C4-2B (cell line): ENCODE measurements at regions not wholly inside any gene's neighbourhood (a gene's known extent, or its start where the extent isn't known, plus 50 kb on each side); places are given as distances from the start of the nearest gene placed in this dataset.

Source experiments
- H3K27ac ChIP-seq: fragments of 450-650 bp; 2 replicates; pipeline ENCODE4 v1.5.1; 2017
- CTCF ChIP-seq: fragments of 450-650 bp; conservative IDR thresholded peaks from 2 replicates; pipeline ENCODE4 v1.5.1; 2017; ENCODE audit warnings: mild to moderate bottlenecking
- ZFX ChIP-seq: fragments of 450-650 bp; IDR thresholded peaks from 2 replicates; pipeline ENCODE4 v1.6.1; 2017

- no peak overlapping the region for H3K27ac ChIP-seq
- TF ChIP-seq CTCF (no peak), ZFX (no peak)
These were observed 229.9 kb upstream of the MKLN1 start for GRCh38 chr7:131097662-131098376.

GRCh38 chr7:131098527-131098926 is 229.1 kb upstream of the MKLN1 start:
- TF ChIP-seq CTCF (no peak), ZFX (no peak)
- H3K27ac ChIP-seq = no peak overlapping the region

- TF ChIP-seq CTCF (no peak), ZFX (no peak)
- H3K27ac ChIP-seq = no peak overlapping the region
These were observed 227.2 kb upstream of the MKLN1 start for GRCh38 chr7:131100357-131101054.

GRCh38 chr7:131103997-131104396 is 223.7 kb upstream of the MKLN1 start:
- no peak overlapping the region for H3K27ac ChIP-seq

DNA sequence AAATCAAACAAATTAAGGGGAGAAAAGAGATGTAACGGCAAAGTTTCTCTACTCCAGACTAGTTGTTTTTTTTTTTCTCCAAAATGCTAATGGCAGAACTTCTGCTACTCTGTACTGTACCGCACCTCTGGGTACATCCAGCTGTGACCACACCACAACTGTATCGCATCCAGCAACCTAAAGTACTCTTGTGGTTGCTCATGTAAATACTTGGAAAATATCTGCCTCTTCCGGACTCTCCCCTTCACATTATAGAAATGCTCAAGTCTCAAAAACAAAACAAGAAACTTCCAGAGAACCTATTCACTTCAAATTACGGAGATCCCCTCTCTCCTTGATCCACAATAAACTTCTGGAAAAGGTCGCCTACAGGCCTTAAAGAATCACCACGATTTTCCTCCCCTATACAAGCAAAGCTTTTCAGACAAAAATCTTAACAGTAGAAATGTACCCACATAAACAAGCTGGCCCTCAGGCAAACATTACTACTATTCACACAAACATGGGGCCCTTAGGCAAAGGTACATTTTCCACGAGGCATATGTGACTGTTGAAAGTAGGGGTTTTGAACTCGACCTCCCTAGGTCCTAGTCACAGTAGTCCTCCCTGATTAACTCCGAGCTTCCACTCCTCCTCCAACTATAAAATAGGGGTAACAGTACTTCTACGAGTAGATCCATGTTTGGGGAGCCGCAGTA is 222.9 kb upstream of the MKLN1 start:
- H3K27ac ChIP-seq = no peak overlapping the region
- TF ChIP-seq CTCF = no peak
- TF ChIP-seq ZFX = no peak

More at GRCh38 chr7:131103997-131104396, 223.7 kb upstream of the MKLN1 start:
- no peak for TF ChIP-seq ZFX

- no peak for TF ChIP-seq CTCF
- TF ChIP-seq ZFX = no peak
These were observed 222.3 kb upstream of the MKLN1 start for GRCh38 chr7:131105294-131105798.

DNA sequence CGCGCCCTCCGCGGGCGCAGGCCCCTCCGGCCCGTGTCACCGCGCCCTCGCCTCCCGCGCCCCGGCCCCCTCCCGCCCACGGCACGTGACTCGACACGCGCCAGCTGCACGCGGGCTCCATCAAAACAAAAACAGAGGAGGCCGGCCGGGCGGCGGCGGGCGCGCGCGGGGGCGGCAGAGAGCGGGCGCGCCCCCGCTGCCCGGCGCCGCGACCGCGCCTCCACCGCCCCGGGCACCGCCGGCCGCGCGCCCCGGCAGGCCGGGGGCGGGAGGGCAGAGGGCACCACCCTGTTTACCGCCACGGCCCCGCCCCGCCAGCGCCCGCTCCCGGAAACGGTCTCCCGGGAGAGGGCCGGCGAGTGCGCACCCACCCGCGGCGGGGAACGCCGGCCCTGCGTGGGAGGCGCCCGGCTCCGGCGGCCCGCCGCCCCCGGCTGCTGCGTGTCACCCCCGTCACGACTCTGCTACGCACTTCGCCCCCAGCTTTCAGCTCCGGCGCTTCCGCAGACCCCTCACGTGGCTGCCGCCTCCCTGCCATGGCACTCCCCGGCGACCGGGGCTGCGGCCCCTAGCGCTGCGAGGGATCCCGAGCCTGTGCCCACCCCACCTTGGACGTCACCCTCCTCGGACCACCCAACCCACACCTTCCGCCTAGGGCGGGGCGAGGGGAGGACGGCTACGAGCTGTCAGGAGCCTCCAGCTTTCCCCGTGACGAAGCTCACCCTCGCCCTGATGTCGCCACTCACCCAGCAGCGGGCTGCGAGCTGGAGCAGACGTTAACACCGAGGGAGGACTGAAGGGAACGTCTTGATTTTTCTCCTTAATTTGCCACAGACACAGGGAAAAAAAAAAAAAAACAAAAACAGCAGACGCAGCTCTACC is 221.6 kb upstream of the MKLN1 start:
- peak overlapping the region; percentile 92 for H3K27ac ChIP-seq
- TF ChIP-seq ZFX = no peak
- TF ChIP-seq CTCF = no peak

More at GRCh38 chr7:131105294-131105798, 222.3 kb upstream of the MKLN1 start:
- H3K27ac ChIP-seq = peak overlapping the region; percentile 92; the same call in 1 of the 2 replicates
